Ishikawa (cell line): ENCODE measurements at regions not wholly inside any gene's neighbourhood (a gene's known extent, or its start where the extent isn't known, plus 50 kb on each side); places are given as distances from the start of the nearest gene placed in this dataset.

Experiments used
- CEBPB ChIP-seq: IDR thresholded peaks from 2 replicates; pipeline ENCODE4 v1.6.1; 2012
- CREB1 ChIP-seq: IDR thresholded peaks from 2 replicates; pipeline ENCODE4 v1.6.1; 2012; ENCODE audit warnings: low read depth
- EGR1 ChIP-seq: IDR thresholded peaks from 2 replicates; pipeline ENCODE4 v1.6.1; 2012
- EP300 ChIP-seq: IDR thresholded peaks from 2 replicates; pipeline ENCODE4 v1.6.1; 2012; ENCODE audit warnings: borderline replicate concordance
- FOXM1 ChIP-seq: IDR thresholded peaks from 2 replicates; pipeline ENCODE4 v1.6.1; 2012; ENCODE audit warnings: low read depth, borderline replicate concordance
- MAX ChIP-seq: IDR thresholded peaks from 2 replicates; pipeline ENCODE4 v1.6.1; 2012
- NFIC ChIP-seq: IDR thresholded peaks from 2 replicates; pipeline ENCODE4 v1.6.1; 2012
- RAD21 ChIP-seq: IDR thresholded peaks from 2 replicates; pipeline ENCODE4 v1.6.1; 2012; ENCODE audit warnings: low read depth
- REST ChIP-seq: IDR thresholded peaks from 2 replicates; pipeline ENCODE4 v1.6.1; 2012; ENCODE audit warnings: low read depth, mild to moderate bottlenecking
- TAF1 ChIP-seq: IDR thresholded peaks from 2 replicates; pipeline ENCODE4 v1.6.1; 2012; ENCODE audit warnings: low read depth, mild to moderate bottlenecking
- TCF12 ChIP-seq: IDR thresholded peaks from 2 replicates; pipeline ENCODE4 v1.6.1; 2012; ENCODE audit warnings: low read depth
- TEAD4 ChIP-seq: IDR thresholded peaks from 2 replicates; pipeline ENCODE4 v1.6.1; 2012
- YY1 ChIP-seq: IDR thresholded peaks from 2 replicates; pipeline ENCODE4 v1.6.1; 2012; ENCODE audit warnings: low read depth
- ZBTB7A ChIP-seq: IDR thresholded peaks from 2 replicates; pipeline ENCODE4 v1.6.1; 2012; ENCODE audit warnings: low read depth
- TF ChIP-seq, protein P1 (sequence below): IDR thresholded peaks from 2 replicates; pipeline ENCODE4 v1.6.1; 2012

GRCh38 chr1:199291022-199291740 lies 652.3 kb downstream of the PTPRC start:
- TF ChIP-seq FOXM1 (no peak), RAD21 (no peak), TAF1 (no peak), EGR1 (no peak), NFIC (no peak), CREB1 (no peak), ZBTB7A (no peak), CEBPB (no peak), YY1 (no peak), REST (no peak), TEAD4 (no peak), TCF12 (no peak), EP300 (no peak), MAX (no peak)
- TF ChIP-seq, protein P1, sequence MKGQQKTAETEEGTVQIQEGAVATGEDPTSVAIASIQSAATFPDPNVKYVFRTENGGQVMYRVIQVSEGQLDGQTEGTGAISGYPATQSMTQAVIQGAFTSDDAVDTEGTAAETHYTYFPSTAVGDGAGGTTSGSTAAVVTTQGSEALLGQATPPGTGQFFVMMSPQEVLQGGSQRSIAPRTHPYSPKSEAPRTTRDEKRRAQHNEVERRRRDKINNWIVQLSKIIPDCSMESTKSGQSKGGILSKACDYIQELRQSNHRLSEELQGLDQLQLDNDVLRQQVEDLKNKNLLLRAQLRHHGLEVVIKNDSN: no peak

DNA sequence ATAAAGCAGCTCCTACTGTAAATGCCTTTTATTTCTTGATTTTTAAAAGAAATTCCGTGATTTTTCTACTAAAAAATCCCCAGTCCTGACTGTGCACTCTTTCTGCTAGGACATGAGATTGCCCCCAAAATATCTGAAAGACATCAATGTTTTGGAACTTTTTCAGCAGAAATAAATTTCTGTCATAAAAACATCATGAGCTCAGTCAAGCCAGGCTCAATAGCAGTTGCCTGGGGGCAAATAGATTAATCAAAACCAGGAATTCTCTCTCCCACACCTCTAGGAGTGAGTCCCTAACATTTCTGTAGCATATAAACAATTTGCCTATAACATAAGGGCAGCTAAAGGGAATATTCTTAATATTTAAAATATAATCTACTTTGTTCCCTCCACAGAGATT lies 654.1 kb downstream of the PTPRC start:
- TF ChIP-seq EP300 (no peak), EGR1 (no peak), TAF1 (no peak), CREB1 (no peak), YY1 (no peak), MAX (no peak), ZBTB7A (no peak), FOXM1 (no peak)

DNA sequence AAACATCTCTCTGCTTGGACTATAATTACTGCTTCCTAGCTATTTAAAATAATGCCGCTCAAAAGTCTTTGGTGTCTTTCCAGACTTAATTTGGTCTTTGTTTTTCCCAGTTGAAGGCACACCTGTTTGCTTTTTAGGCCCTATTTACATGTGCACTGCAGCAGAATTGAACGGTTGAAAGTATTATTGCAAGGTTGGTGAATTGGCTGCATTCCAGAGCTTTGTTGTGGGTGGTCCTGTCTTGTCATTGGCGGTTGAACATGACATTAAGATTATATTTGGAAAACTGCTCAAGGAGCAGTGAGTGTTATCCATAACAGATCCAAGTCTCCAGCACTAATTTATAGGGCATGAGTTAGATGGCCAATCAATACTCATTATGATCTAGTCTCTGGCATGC lies 656.3 kb downstream of the PTPRC start:
- TF ChIP-seq CREB1 (no peak), YY1 (no peak), MAX (no peak), CEBPB (no peak), TAF1 (no peak), EP300 (no peak), ZBTB7A (no peak), RAD21 (no peak), REST (no peak), FOXM1 (no peak)

DNA sequence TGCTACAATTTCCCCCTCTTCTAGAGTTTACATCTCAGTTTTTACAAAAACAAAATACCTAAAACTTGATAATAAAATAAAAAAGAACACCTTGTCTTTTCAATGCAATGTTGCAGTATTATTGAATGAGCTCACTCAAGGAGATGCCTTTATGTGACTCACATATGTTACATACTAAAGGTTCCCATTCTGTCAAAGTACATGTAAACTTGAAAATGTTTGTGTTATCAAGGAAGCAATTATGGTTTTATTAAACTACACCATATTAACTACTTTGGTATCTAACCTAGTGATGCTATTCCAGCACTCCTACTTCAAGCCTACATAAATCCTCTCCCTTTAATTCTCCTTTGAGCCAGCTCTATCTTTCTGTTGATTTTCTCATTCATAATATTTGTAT lies 658.3 kb downstream of the PTPRC start:
- TF ChIP-seq CREB1 (no peak), EP300 (no peak), TAF1 (no peak), RAD21 (no peak), REST (no peak), YY1 (no peak), ZBTB7A (no peak), TEAD4 (no peak)
- TF ChIP-seq, protein P1: no peak

DNA sequence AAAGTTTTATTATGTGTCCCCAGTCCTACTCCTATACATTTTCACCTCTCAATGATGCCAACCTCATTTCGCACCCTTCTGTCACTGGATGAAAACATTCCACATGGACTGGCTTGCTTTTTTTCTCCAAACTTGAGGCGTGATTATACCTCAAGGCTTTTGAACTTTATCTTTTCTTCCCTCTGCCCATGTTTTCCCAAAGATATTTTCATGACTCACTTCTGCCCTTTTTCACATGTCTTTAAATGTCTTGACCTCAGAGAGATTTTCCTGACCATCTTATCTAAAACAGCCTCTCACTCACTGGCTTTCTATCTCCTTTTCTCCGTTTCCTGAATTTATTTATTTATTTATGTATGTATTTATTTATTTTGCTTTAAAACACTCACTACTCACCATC lies 659.0 kb downstream of the PTPRC start:
- no peak for TF ChIP-seq RAD21
- TF ChIP-seq EP300: no peak
- no peak for TF ChIP-seq TEAD4
- TF ChIP-seq MAX: no peak
- TF ChIP-seq CEBPB: no peak
- no peak for TF ChIP-seq NFIC
- TF ChIP-seq, protein P1: no peak
- TF ChIP-seq ZBTB7A: no peak
- no peak for TF ChIP-seq FOXM1
- TF ChIP-seq TAF1: no peak
- TF ChIP-seq REST: no peak
- no peak for TF ChIP-seq EGR1
- no peak for TF ChIP-seq TCF12
- TF ChIP-seq CREB1: no peak
- TF ChIP-seq YY1: no peak
